Transverse colon (tissue), 4 donors: ENCODE measurements at regions not wholly inside any gene's neighbourhood (a gene's known extent, or its start where the extent isn't known, plus 50 kb on each side); places are given as distances from the start of the nearest gene placed in this dataset.

ENCODE experiments used
- EP300 ChIP-seq: sonication (generic); formaldehyde crosslinking; IDR thresholded peaks from one replicate; pipeline ENCODE4 v1.6.1; 2017; ENCODE audit warnings: antibody characterized with exemption, low read depth
- POLR2AphosphoS5 ChIP-seq, 3 donors: sonication (generic); formaldehyde crosslinking; IDR thresholded peaks; one replicate each; pipeline ENCODE4 v1.6.1; 2016; ENCODE audit warnings: antibody characterized with exemption in 3 of 3
- TF ChIP-seq, protein P1 (sequence below), 5 experiments: fragments of 200-600 bp in 3 of 5; fragments of 450-650 bp in 2 of 5; sonication (generic) in 3 of 5; IDR thresholded peaks; 1 replicate in 2 of 5; 2 replicates in 3 of 5; pipeline ENCODE4 v1.5.1; 2016 to 2017; ENCODE audit warnings: antibody characterized with exemption in 5 of 5, inconsistent platforms in 3 of 5, mild to moderate bottlenecking in 2 of 5, moderate library complexity in 1 of 5

DNA sequence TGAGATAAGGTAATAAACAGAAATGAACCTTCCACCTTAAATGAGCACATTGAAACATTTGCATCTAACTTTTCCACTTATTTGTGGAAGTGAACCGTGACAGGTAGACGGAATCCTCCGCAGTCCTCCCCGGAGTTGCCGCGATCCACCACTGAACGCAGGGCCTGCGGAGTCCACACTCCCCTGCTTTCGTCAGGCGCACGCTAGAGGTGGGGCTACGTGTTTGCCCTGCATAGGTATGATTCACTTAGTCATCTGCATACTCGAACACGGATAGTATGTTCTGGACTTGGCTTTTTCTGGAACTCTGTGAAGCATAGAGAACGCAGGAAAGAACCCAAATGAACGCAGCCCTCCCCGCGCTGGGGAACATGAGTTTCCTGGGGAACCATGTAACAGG is 272.8 kb upstream of the IRX4 start:
- TF ChIP-seq, protein P1, sequence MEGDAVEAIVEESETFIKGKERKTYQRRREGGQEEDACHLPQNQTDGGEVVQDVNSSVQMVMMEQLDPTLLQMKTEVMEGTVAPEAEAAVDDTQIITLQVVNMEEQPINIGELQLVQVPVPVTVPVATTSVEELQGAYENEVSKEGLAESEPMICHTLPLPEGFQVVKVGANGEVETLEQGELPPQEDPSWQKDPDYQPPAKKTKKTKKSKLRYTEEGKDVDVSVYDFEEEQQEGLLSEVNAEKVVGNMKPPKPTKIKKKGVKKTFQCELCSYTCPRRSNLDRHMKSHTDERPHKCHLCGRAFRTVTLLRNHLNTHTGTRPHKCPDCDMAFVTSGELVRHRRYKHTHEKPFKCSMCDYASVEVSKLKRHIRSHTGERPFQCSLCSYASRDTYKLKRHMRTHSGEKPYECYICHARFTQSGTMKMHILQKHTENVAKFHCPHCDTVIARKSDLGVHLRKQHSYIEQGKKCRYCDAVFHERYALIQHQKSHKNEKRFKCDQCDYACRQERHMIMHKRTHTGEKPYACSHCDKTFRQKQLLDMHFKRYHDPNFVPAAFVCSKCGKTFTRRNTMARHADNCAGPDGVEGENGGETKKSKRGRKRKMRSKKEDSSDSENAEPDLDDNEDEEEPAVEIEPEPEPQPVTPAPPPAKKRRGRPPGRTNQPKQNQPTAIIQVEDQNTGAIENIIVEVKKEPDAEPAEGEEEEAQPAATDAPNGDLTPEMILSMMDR (IDR thresholded peaks at IDR 0.05): no peak
- TF ChIP-seq POLR2AphosphoS5 (IDR thresholded peaks at IDR 0.05): no peak
- no peak for TF ChIP-seq EP300
